Activated CD8-positive, alpha-beta memory T cell treated with anti-CD3 and anti-CD28 coated beads, Interleukin-2, amount 50 U/mL, for 1 hour (primary cell): ENCODE measurements at regions not wholly inside any gene's neighbourhood (a gene's known extent, or its start where the extent isn't known, plus 50 kb on each side); places are given as distances from the start of the nearest gene placed in this dataset.

Experiments used
- DNase-seq: peaks from one replicate; pipeline ENCODE4 v3.0.0-alpha.2; 2020; ENCODE audit errors: extremely low read depth

GRCh38 chr13:31049083-31049482 is 112.6 kb downstream of the HSPH1 start:
- no peak for DNase-seq

- DNase-seq = no peak
These were observed 113.2 kb downstream of the HSPH1 start for GRCh38 chr13:31048521-31048920.

DNA sequence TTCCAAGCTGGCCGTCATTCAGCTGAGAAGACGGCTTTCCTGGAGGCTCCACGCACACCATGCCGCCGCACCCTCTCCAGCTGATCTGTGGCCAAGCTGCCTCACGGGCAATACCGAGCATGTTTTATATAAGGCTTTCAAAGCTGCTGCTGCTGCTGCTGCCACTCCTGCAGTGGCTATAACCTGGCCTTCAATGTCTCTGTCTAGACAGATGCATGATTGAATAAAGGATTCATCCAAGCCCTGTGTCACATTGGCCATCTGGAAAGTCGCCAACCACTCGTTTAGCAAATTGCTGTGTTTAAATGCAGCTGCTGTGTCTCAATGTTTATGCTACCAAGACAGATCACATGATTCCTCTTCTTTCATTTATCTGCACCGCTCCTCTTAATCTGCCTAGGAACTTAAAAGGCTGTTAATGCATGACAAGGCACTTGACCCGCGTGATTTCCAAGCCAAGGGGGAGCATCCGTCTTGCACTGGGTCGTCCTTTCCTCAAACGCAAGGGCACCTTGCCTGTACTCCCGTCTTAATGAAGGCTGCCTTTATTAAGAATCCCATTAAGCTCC is 114.3 kb downstream of the TEX26 start:
- DNase-seq = no peak

DNA sequence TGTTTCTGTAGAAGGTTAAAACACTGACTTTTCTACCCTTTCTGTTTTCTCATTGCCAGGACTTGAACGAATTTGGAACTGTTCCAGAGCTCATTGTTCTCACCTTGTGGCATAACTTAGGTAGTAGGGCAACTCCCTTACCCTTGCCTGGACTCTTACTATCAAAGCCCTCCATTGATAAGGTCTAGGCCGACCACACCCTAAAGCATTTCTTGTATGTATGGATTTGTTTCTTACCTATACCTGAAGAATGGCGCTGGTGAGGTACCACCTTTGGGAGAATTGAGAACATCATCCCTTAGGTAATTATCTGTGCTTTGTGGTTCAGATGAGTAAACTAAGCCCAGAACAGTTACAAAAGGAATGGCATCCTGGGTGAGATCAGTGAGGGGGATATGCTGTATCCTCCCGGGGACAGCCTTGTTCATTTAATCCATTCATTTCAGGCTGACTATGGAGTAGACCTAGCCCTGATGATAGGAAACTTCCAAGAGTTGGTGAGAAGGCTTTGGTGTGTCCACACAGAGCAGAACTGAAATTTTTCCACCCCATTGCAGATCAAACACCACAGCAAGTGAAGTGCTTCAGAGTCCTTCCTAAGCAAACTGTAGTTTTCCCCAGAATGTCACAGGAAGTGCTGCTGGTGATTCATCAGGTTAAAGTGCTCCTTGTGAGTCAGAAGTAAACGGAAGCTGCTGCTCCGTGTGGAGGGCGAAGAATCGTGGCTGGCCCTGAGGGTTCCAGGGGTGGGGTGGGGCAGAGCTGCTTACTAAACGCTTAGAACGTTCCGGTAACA is 113.0 kb downstream of the TEX26 start:
- peak; percentile 36 for DNase-seq

DNA sequence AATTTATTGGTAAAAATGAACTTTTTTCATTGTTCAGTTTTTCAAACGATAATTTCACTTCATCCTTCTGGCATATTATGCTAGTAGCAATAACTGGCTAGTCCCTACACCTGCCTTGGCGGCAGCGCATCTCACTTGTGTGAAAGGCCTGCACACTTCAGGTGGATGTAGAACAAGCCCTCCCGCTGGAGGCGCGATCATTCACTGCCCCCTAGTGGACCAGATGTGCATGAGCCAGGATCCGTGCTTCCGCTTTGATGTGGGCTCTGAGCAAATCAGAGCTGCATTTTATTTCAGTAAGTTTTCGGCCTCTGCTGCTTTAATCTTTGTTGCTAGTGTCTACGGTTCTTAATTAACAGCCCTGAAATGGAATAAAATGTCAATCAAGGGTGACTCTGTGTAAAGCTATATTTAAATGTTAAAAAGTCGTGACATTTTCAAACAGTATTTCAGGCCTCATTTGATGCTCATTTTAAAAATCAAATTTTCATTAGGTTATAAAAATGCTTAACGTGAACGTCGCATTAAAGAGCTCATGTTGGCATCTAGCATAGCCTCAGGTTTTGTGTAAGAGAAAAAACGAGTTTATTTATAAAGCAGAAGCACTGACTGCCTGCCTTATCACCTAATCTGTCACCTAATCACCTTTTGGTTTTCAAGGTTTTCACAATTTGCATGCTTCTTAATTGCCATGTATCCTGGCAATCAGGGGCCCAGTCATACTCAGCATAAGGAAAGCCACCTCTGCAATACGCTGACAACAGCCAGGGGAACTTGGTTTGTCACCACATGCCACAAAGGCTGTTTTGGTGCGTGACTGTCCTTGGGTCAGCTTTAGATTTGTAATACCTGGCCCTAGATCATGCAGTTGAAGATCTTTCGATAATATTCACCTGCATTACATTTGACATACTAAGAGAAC is 112.2 kb downstream of the TEX26 start:
- DNase-seq = peak; percentile 34

- DNase-seq = no peak
These were observed 111.5 kb downstream of the TEX26 start for GRCh38 chr13:31043957-31044356.

- DNase-seq = no peak
These were observed 110.2 kb downstream of the TEX26 start for GRCh38 chr13:31042481-31043165.

DNA sequence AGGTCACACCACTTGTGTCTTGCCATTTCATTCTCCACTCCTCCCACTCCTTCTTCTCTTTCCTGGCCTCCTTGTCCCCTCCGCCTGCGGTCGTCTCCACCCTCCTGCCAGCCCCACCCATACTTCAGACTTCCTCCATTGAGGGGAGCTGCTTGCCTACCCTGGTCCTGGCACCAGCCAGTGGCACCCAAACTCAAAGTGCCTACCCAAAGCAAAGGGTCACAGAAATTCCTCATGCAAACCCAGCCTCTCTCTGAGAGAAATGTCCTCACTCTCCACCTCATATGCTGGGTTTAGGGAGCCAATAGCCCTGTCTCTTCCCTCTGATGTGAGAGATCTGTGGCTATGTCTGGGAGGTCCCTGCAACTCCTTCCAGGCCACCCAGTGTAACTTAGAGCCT is 109.6 kb downstream of the TEX26 start:
- DNase-seq = no peak

DNA sequence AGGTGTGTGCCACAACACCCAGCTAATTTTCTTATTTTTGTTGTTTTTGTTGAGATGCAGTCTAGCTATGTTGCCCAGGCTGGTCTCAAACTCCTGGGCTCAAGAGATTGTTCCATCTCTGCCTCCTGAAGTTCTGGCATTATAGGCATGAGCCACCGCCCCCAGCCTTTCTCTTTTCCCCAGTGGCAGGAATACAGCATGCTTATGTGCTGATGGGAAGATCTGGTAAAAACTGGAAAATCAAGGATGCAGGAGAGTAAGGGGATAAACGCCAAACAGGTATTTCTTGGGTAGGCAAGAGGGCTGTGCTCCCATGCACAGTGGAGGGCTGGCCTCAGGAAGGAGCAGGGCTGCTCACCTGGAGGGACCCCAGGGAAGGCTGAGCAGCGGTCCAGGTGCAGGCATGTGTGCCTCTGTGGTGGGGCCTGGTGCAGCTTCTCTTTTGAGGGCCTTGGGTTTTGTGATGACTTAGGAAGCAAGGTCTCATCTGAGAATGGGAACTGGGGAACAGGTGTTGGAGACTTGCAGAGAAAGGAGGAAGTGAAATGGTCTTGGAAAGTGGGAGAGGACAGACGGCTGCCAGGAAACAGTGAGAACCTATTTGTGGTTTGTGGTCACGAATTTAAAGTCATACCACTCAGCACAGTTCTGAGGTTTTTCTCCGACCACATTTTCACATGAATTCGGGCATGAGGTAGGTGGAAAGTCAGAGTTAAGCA is 106.5 kb downstream of the TEX26 start:
- no peak for DNase-seq

DNA sequence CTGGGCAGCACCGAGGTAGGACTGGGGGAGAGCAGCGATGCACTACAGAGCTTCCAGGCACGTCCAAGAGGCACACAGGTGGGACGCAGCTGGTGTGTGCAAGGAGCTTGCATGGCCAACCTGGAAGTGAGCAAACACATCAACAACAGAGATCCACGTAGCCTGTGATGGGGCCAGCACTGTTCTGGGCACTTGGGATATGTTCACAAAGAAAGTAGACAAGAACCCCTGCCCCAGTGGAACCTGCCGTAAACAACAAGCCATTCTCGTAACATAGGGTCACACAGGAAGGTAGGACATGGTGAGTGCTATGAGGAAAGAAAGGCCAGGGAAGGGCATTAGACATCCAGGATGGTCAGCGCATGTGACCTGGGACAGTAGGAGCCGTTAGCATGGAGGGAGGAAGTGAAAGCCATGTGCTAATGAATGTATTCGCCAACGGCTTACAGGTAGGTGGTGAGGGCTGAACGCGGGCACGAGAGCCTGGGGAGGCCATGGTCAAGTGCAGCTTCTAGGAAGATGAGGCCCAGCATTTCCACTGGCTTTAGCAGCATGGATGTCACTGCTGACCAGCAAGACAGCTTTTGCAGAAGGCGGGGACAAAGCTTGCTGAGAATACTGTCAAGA is 105.5 kb downstream of the TEX26 start:
- no peak for DNase-seq

- no peak for DNase-seq
These were observed 104.6 kb downstream of the TEX26 start for GRCh38 chr13:31036731-31037695.

DNA sequence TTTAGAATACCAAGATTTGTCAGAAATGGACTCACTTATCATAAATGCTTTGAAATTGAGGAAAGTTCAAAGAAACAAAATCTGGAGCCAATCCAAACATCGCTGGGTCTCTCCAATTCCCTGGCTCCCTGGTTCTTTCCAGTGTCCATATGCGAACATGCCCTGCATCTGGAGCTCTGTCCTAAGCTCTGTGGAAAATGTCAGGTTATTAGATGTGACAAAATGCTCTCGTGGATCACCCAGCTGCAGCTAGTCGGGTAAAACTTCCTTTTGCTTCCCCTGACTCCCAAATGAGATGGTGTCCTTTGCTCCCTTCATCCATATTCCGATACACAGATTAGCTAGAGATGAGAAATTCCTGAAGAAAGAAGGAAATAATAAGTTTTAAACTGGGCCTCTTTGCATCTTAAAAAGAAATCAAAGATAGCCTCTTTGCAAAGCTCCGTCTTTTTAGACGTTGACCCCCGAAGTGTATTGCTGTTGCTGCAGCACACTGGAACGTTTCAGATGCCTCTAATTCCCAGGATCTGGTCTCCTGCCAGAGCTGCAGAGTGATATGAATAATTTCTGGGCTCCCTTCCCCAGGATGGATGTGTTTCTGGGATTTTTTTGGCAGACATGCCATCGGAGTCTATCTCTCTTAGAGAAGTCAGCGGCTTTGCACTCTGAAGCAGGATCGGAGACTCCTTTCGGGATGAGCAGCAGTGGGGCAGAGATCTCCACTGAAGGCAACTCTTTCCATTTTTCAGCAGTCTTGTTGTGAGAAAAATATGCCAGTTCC is 102.9 kb downstream of the TEX26 start:
- DNase-seq = no peak

- no peak for DNase-seq
These were observed 100.2 kb downstream of the TEX26 start for GRCh38 chr13:31032528-31033113.

- DNase-seq = no peak
These were observed 99.0 kb downstream of the TEX26 start for GRCh38 chr13:31031482-31031881.

DNA sequence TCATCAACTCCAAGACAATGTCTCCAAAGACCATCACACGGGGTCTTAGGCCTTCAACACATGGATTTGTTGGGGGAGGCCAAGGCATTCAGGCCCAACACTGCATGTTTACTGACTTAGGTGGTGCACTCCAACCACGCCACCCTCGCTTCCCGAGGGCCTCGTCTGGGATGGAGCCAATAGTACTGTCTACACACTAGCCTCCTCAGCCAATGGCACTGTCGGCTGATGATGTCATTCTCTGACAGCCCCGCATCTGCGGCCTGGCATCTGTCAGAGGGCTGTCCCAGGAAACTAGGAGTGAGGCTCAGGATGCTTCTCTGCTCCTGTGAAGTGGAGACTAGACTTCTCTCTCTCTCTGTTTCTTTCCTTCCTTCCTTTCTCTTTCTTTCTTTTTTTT is 96.6 kb downstream of the TEX26 start:
- DNase-seq = no peak

GRCh38 chr13:31027136-31027535 is 94.7 kb downstream of the TEX26 start:
- no peak for DNase-seq
